Sigmoid colon (tissue), 4 donors: ENCODE measurements at regions not wholly inside any gene's neighbourhood (a gene's known extent, or its start where the extent isn't known, plus 50 kb on each side); places are given as distances from the start of the nearest gene placed in this dataset.

Experiments used
- POLR2A ChIP-seq, 2 donors: fragments of 450-650 bp; IDR thresholded peaks; one replicate each; pipeline ENCODE4 v1.6.1; 2016; ENCODE audit warnings: antibody characterized with exemption in 2 of 2, mild to moderate bottlenecking in 2 of 2, moderate library complexity in 2 of 2
- POLR2AphosphoS5 ChIP-seq, 4 donors: sonication (generic); formaldehyde crosslinking; IDR thresholded peaks; one replicate each; pipeline ENCODE4 v1.6.1; 2017; ENCODE audit warnings: antibody characterized with exemption in 4 of 4
- TF ChIP-seq, protein P1 (sequence below), 4 experiments: fragments of 450-650 bp in 3 of 4; fragments of 200-600 bp in 1 of 4; IDR thresholded peaks; one replicate each; pipeline ENCODE4 v1.5.1; 2016 to 2019; ENCODE audit warnings: antibody characterized with exemption in 4 of 4, mild to moderate bottlenecking in 3 of 4, moderate library complexity in 2 of 4

DNA sequence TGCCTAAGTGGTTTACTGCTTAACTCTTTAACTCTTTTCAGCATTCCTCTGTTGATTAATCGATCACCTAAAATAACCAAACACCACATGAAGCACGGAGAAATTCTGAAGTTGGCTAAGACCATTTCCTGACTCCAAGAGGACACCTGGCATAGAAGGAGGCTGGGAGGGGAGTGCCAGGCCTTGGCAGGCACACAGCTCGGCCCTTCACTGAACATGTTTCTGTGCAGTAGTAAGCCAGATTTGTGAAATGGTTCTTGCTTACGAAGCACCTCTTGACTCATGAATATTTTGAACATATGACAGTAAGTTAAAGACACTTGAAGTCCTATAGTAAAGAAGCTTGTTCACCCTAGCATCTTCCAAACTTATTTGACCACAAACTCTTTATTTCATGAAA is 82.3 kb downstream of the FOXL1 start:
- TF ChIP-seq, protein P1, sequence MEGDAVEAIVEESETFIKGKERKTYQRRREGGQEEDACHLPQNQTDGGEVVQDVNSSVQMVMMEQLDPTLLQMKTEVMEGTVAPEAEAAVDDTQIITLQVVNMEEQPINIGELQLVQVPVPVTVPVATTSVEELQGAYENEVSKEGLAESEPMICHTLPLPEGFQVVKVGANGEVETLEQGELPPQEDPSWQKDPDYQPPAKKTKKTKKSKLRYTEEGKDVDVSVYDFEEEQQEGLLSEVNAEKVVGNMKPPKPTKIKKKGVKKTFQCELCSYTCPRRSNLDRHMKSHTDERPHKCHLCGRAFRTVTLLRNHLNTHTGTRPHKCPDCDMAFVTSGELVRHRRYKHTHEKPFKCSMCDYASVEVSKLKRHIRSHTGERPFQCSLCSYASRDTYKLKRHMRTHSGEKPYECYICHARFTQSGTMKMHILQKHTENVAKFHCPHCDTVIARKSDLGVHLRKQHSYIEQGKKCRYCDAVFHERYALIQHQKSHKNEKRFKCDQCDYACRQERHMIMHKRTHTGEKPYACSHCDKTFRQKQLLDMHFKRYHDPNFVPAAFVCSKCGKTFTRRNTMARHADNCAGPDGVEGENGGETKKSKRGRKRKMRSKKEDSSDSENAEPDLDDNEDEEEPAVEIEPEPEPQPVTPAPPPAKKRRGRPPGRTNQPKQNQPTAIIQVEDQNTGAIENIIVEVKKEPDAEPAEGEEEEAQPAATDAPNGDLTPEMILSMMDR (IDR thresholded peaks at IDR 0.05): no peak
- no peak for TF ChIP-seq POLR2AphosphoS5 (IDR thresholded peaks at IDR 0.05)
- no peak for TF ChIP-seq POLR2A (IDR thresholded peaks at IDR 0.05)
